SK-N-SH (cell line): ENCODE measurements at regions not wholly inside any gene's neighbourhood (a gene's known extent, or its start where the extent isn't known, plus 50 kb on each side); places are given as distances from the start of the nearest gene placed in this dataset.

ENCODE experiments used
- CTCF ChIA-PET: fragments of 300-600, 350-600 bp; formaldehyde crosslinking; extraction: SDS; loops from one replicate; lab custom pipeline; 2021; lab: Yijun Ruan, JAX
- POLR2A ChIA-PET: fragments of 350-600 bp; sonication (Branson Sonifier 250); formaldehyde crosslinking; extraction: SDS; loops from one replicate; lab custom pipeline; 2020; ENCODE audit warnings: antibody characterized with exemption, inconsistent platforms; lab: Yijun Ruan, JAX
- DNase-seq: peaks from one replicate; pipeline ENCODE4 v3.0.0; 2012
- H2AFZ ChIP-seq: fragments of 200-600 bp; sonication (generic); 2 replicates; pipeline ENCODE4 v1.8.1; 2016; ENCODE audit warnings: antibody characterized with exemption, mild to moderate bottlenecking, low read depth
- H3F3A ChIP-seq: fragments of 200-600 bp; sonication (generic); replicated peaks from 2 replicates; pipeline ENCODE3; 2016; ENCODE audit warnings: antibody characterized with exemption, mild to moderate bottlenecking; ENCODE audit not compliant: insufficient read depth
- H3K27ac ChIP-seq, 2 experiments: fragments of 200-500 bp in 1 of 2; fragments of 200-600 bp in 1 of 2; sonication (Bioruptor generic) in 1 of 2; sonication (generic), shearing (Covaris generic) in 1 of 2; 2 replicates each; pipeline versions ENCODE4 v1.5.1 to v1.6.1; 2014 to 2016; ENCODE audit warnings: low read depth in 2 of 2, inconsistent platforms in 1 of 2, low read length in 1 of 2, mild to moderate bottlenecking in 1 of 2, mixed read lengths in 1 of 2
- H3K27me3 ChIP-seq: fragments of 200-600 bp; sonication (generic), shearing (Covaris generic); 2 replicates; pipeline ENCODE4 v1.6.1; 2016; ENCODE audit warnings: mixed run types; ENCODE audit not compliant: insufficient read depth
- H3K36me3 ChIP-seq, 2 experiments: fragments of 200-500 bp in 1 of 2; fragments of 200-600 bp in 1 of 2; sonication (Bioruptor generic) in 1 of 2; sonication (generic) in 1 of 2; replicated peaks in 1 of 2; 2 replicates each; pipeline versions ENCODE3 to v1.5.1; 2014 to 2016; ENCODE audit warnings: low read length in 1 of 2, mild to moderate bottlenecking in 1 of 2; ENCODE audit not compliant: insufficient read depth in 2 of 2, control insufficient read depth in 1 of 2
- H3K4me1 ChIP-seq, 2 experiments: fragments of 200-500 bp in 1 of 2; fragments of 200-600 bp in 1 of 2; sonication (Bioruptor generic) in 1 of 2; sonication (generic), shearing (Covaris generic) in 1 of 2; 2 replicates each; pipeline versions ENCODE4 v1.5.1 to v1.6.1; 2014 to 2016; ENCODE audit warnings: low read depth in 1 of 2, low read length in 1 of 2, mixed run types in 1 of 2; ENCODE audit not compliant: insufficient read depth in 2 of 2, control insufficient read depth in 1 of 2
- H3K4me2 ChIP-seq: fragments of 200-600 bp; sonication (generic), shearing (Covaris generic); 2 replicates; pipeline ENCODE4 v1.6.1; 2017; ENCODE audit warnings: mixed run types
- H3K4me3 ChIP-seq, 2 experiments: fragments of 200-500 bp in 1 of 2; fragments of 200-600 bp in 1 of 2; sonication (Bioruptor generic) in 1 of 2; sonication (generic), shearing (Covaris generic) in 1 of 2; 2 replicates each; pipeline versions ENCODE4 v1.5.1 to v1.8.1; 2014 to 2016; ENCODE audit warnings: low read depth in 2 of 2, inconsistent platforms in 1 of 2, low read length in 1 of 2, mild to moderate bottlenecking in 1 of 2, mixed read lengths in 1 of 2, moderate library complexity in 1 of 2
- H3K79me2 ChIP-seq: fragments of 200-600 bp; sonication (generic); 2 replicates; pipeline ENCODE4 v1.8.1; 2017; ENCODE audit warnings: mild to moderate bottlenecking; ENCODE audit not compliant: insufficient read depth
- H3K9ac ChIP-seq: fragments of 200-600 bp; sonication (generic); 2 replicates; pipeline ENCODE4 v1.6.1; 2017; ENCODE audit warnings: mixed run types
- H3K9me2 ChIP-seq: fragments of 200-600 bp; sonication (generic); 2 replicates; pipeline ENCODE4 v1.6.1; 2017; ENCODE audit warnings: mixed run types
- H3K9me3 ChIP-seq: fragments of 200-600 bp; sonication (generic); 2 replicates; pipeline ENCODE4 v1.6.1; 2017; ENCODE audit warnings: mixed run types, mild to moderate bottlenecking, moderate library complexity
- H4K20me1 ChIP-seq: fragments of 200-600 bp; sonication (generic); 2 replicates; pipeline ENCODE4 v1.6.1; 2017; ENCODE audit warnings: mild to moderate bottlenecking, mixed run types; ENCODE audit not compliant: insufficient read depth
- CHD2 ChIP-seq: fragments of 150-350 bp; IDR thresholded peaks from 2 replicates; pipeline ENCODE4 v1.6.1; 2018; ENCODE audit warnings: low read length; ENCODE audit not compliant: partially characterized antibody
- CTCF ChIP-seq: fragments of 200-600 bp; sonication (generic); IDR thresholded peaks from 2 replicates; pipeline ENCODE4 v1.6.1; 2017; ENCODE audit warnings: antibody characterized with exemption, mild to moderate bottlenecking, moderate library complexity
- ELF1 ChIP-seq: IDR thresholded peaks from 2 replicates; pipeline ENCODE4 v1.4.0; 2012
- EP300 ChIP-seq, 2 experiments: IDR thresholded peaks; 2 replicates each; pipeline versions ENCODE4 v1.4.0 to v1.6.1; 2012; ENCODE audit warnings: borderline replicate concordance in 1 of 2, low read depth in 1 of 2, low read length in 1 of 2
- FOSL2 ChIP-seq: IDR thresholded peaks from 2 replicates; pipeline ENCODE4 v1.4.0; 2012; ENCODE audit warnings: low read depth, mild to moderate bottlenecking, moderate library complexity, borderline replicate concordance
- FOXJ3 ChIP-seq: sonication (generic); formaldehyde crosslinking; IDR thresholded peaks from 2 replicates; pipeline ENCODE4 v1.5.1; 2020; ENCODE audit warnings: mild to moderate bottlenecking, missing genetic modification reagents
- FOXM1 ChIP-seq: IDR thresholded peaks from 2 replicates; pipeline ENCODE4 v1.4.0; 2012; ENCODE audit warnings: low read depth, mild to moderate bottlenecking
- GABPA ChIP-seq: IDR thresholded peaks from 2 replicates; pipeline ENCODE4 v1.4.0; 2012; ENCODE audit warnings: low read depth, mild to moderate bottlenecking
- GATA2 ChIP-seq: sonication (generic); formaldehyde crosslinking; IDR thresholded peaks from 2 replicates; pipeline ENCODE4 v1.5.0; 2020; ENCODE audit warnings: mild to moderate bottlenecking, missing genetic modification reagents
- IRF3 ChIP-seq: fragments of 150-350 bp; IDR thresholded peaks from 2 replicates; pipeline ENCODE4 v1.6.1; 2016; ENCODE audit warnings: mild to moderate bottlenecking, low read depth, low read length
- NFIC ChIP-seq: IDR thresholded peaks from 2 replicates; pipeline ENCODE4 v1.4.0; 2012; ENCODE audit warnings: borderline replicate concordance
- POLR2AphosphoS5 ChIP-seq: IDR thresholded peaks from 2 replicates; pipeline ENCODE4 v1.6.1; 2012; ENCODE audit warnings: low read depth, low read length
- RCOR1 ChIP-seq: fragments of 150-350 bp; IDR thresholded peaks from 2 replicates; pipeline ENCODE4 v1.6.1; 2017; ENCODE audit warnings: antibody characterized with exemption, low read length
- REST ChIP-seq: IDR thresholded peaks from 2 replicates; pipeline ENCODE4 v1.6.1; 2012; ENCODE audit warnings: mild to moderate bottlenecking, low read depth, low read length, moderate library complexity
- RFX5 ChIP-seq: IDR thresholded peaks from 2 replicates; pipeline ENCODE4 v1.6.1; 2012; ENCODE audit warnings: mild to moderate bottlenecking, improper control_type of control experiment, low read length
- RXRA ChIP-seq: IDR thresholded peaks from 2 replicates; pipeline ENCODE4 v1.4.0; 2012; ENCODE audit warnings: low read depth, mild to moderate bottlenecking, borderline replicate concordance
- SIN3A ChIP-seq: IDR thresholded peaks from 2 replicates; pipeline ENCODE4 v1.6.1; 2012; ENCODE audit warnings: low read depth, mild to moderate bottlenecking, low read length, moderate library complexity, borderline replicate concordance
- TAF1 ChIP-seq: IDR thresholded peaks from 2 replicates; pipeline ENCODE4 v1.6.1; 2012; ENCODE audit warnings: low read depth, mild to moderate bottlenecking, low read length, moderate library complexity, borderline replicate concordance
- USF2 ChIP-seq: fragments of 150-350 bp; IDR thresholded peaks from 2 replicates; pipeline ENCODE4 v1.6.1; 2017; ENCODE audit warnings: antibody characterized with exemption, low read length, low read depth, borderline replicate concordance
- ZBTB33 ChIP-seq: IDR thresholded peaks from 2 replicates; pipeline ENCODE4 v1.4.0; 2012; ENCODE audit warnings: low read depth, borderline replicate concordance
- WGBS: methylation state at CpG from one replicate; pipeline ENCODE4 v1.1.6; 2017; ENCODE audit warnings: low lambda C conversion rate; 5-methylcytosine and 5-hydroxymethylcytosine counted together

- Histone ChIP-seq H3K9me3 (no peaks in the 10 kb centered on the region), H3K79me2 (no peaks in the 10 kb centered on the region), H3K4me2 (no peak overlapping the region), H3K27me3 (no peaks in the 10 kb centered on the region), H4K20me1 (no peaks in the 10 kb centered on the region), H3K9ac (no peak overlapping the region), H3K36me3 (no peaks in the 10 kb centered on the region), H3K27ac (no peak overlapping the region; a peak in 1 of 4 replicates), H3F3A (no peaks in the 10 kb centered on the region), H3K4me1 (peaks cover 0 to 48% of the 10 kb centered on the region in 2 experiments; a peak in 2 of 4 replicates), H3K9me2 (no peaks in the 10 kb centered on the region), H3K4me3 (no peak overlapping the region), H2AFZ (no peak overlapping the region)
- TF ChIP-seq POLR2AphosphoS5 (no peak), CHD2 (no peak), IRF3 (no peak), RFX5 (no peak), NFIC (no peak), FOXM1 (no peak), SIN3A (no peak), FOXJ3 (no peak), RXRA (no peak), ZBTB33 (no peak), TAF1 (no peak), REST (no peak), RCOR1 (no peak), GATA2 (CRISPR knock-in tag) (no peak), EP300 (IDR thresholded peaks at IDR 0.05; ENCODE audit: borderline replicate concordance in 1 of 2, low read depth in 1 of 2, low read length in 1 of 2) (no peak), GABPA (no peak), CTCF (no peak), FOSL2 (no peak), USF2 (no peak), ELF1 (no peak)
- DNase-seq: no peak
- POLR2A ChIA-PET: no interaction called here
- CTCF ChIA-PET: interaction anchor here (1.0 kb wide), 1 partner anchor 27 kb away, joined by 3 read pairs; no protein-coding TSS in a partner anchor
- WGBS: 91% methylated on average over 21 of the region's 30 CpGs
Observed at GRCh38 chr20:57835588-57836455, 126.0 kb upstream of the PMEPA1 start.
